DOHH2 (cell line): ENCODE measurements at regions not wholly inside any gene's neighbourhood (a gene's known extent, or its start where the extent isn't known, plus 50 kb on each side); places are given as distances from the start of the nearest gene placed in this dataset.
A peak's percentile ranks its signal among the peaks of the same experiment; 100 is the strongest.

Experiments used
- H3F3A ChIP-seq: fragments of 200-600 bp; sonication (generic), shearing (Covaris generic); 2 replicates; pipeline ENCODE4 v1.6.0; 2016; ENCODE audit warnings: antibody characterized with exemption, mild to moderate bottlenecking; ENCODE audit not compliant: control insufficient read depth, insufficient read depth
- H3K27ac ChIP-seq: fragments of 200-600 bp; sonication (generic); 2 replicates; pipeline ENCODE4 v1.5.1; 2014; ENCODE audit warnings: low read depth, mild to moderate bottlenecking, low read length, moderate library complexity
- H3K27me3 ChIP-seq: fragments of 200-600 bp; sonication (generic); 2 replicates; pipeline ENCODE4 v1.6.1; 2014; ENCODE audit warnings: mild to moderate bottlenecking, low read length, mixed read lengths; ENCODE audit not compliant: control insufficient read depth
- H3K36me3 ChIP-seq: fragments of 200-600 bp; sonication (generic); 2 replicates; pipeline ENCODE4 v1.6.1; 2014; ENCODE audit warnings: mild to moderate bottlenecking, low read length, moderate library complexity, mixed read lengths; ENCODE audit not compliant: control insufficient read depth
- H3K4me1 ChIP-seq: fragments of 200-600 bp; sonication (generic); 2 replicates; pipeline ENCODE4 v1.6.1; 2014; ENCODE audit warnings: mild to moderate bottlenecking, low read length, mixed read lengths; ENCODE audit not compliant: control insufficient read depth
- H3K4me2 ChIP-seq: fragments of 200-600 bp; sonication (generic); 2 replicates; pipeline ENCODE4 v1.6.0; 2014; ENCODE audit warnings: mild to moderate bottlenecking, low read length, moderate library complexity
- H3K4me3 ChIP-seq: fragments of 200-600 bp; sonication (generic); 2 replicates; pipeline ENCODE4 v1.5.1; 2014; ENCODE audit warnings: mild to moderate bottlenecking, low read length, mixed read lengths
- H3K79me2 ChIP-seq: fragments of 200-600 bp; sonication (generic); 2 replicates; pipeline ENCODE4 v1.6.1; 2014; ENCODE audit warnings: mild to moderate bottlenecking, low read length, mixed read lengths; ENCODE audit not compliant: control insufficient read depth
- H3K9me2 ChIP-seq: fragments of 200-600 bp; sonication (generic); replicated peaks from 2 replicates; pipeline ENCODE4 v1.6.1; 2014; ENCODE audit warnings: mild to moderate bottlenecking, low read length, mixed read lengths; ENCODE audit not compliant: control insufficient read depth
- H3K9me3 ChIP-seq: fragments of 200-600 bp; sonication (generic); 2 replicates; pipeline ENCODE4 v1.6.1; 2014; ENCODE audit warnings: antibody characterized with exemption, low read length, mixed read lengths; ENCODE audit not compliant: control insufficient read depth, insufficient read depth
- H4K20me1 ChIP-seq: fragments of 200-600 bp; sonication (generic); 2 replicates; pipeline ENCODE4 v1.6.0; 2014; ENCODE audit warnings: low read depth, mild to moderate bottlenecking, antibody characterized with exemption, low read length, moderate library complexity; ENCODE audit not compliant: control insufficient read depth, insufficient read depth
- EZH2phosphoT487 ChIP-seq: fragments of 200-600 bp; sonication (generic); IDR thresholded peaks from 2 replicates; pipeline ENCODE4 v1.6.1; 2017; ENCODE audit warnings: borderline replicate concordance, mild to moderate bottlenecking, antibody characterized with exemption, low read length, moderate library complexity, mixed read lengths
- TF ChIP-seq, protein P1 (sequence below): fragments of 200-600 bp; sonication (generic); IDR thresholded peaks from one replicate; pipeline ENCODE4 v1.5.1; 2014; ENCODE audit warnings: antibody characterized with exemption, mild to moderate bottlenecking, low read depth, low read length; ENCODE audit not compliant: poor library complexity, severe bottlenecking

DNA sequence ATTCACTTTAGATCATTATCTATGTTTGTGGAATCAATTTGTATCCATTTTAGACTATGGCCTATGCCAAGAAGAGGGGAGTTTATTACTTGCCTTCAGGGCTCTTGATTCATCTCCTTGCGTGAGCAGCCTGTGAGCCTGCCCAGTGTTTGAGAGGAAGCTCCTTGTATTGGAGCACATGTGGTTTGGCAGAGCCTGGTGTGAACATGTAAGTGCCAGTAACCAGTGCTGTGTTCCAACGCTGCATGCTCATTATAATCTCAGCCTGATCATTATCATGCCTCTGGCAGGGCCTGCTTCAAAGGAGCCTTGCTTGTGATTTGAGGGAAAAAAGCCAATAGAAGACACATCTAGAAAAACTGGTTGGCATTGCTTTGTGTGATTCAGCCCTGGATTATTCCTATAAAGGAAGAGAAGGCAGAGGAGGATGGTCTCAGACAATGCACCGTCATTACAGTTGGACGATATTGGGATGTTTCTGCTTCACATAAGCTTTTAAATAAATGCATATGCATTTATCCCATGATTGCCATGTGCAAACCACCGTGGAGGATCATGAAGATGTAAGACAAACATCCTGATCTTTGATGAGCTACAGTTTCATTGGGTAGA, 203.4 kb upstream of the AHR start:
- H3K4me3 ChIP-seq, result no peak overlapping the region
- no peaks in the 10 kb centered on the region for H3K9me3 ChIP-seq
- H3K4me1 ChIP-seq, result peaks cover 12% of the 10 kb centered on the region
- no peaks in the 10 kb centered on the region for H3K36me3 ChIP-seq
- no peaks in the 10 kb centered on the region for H3K27me3 ChIP-seq
- no peaks in the 10 kb centered on the region for H3K79me2 ChIP-seq
- H4K20me1 ChIP-seq, result no peaks in the 10 kb centered on the region
- H3K27ac ChIP-seq, result no peak overlapping the region
- H3F3A ChIP-seq, result no peaks in the 10 kb centered on the region
- H3K4me2 ChIP-seq, result no peak overlapping the region
- H3K9me2 ChIP-seq, result no peaks in the 10 kb centered on the region
- TF ChIP-seq, protein P1, sequence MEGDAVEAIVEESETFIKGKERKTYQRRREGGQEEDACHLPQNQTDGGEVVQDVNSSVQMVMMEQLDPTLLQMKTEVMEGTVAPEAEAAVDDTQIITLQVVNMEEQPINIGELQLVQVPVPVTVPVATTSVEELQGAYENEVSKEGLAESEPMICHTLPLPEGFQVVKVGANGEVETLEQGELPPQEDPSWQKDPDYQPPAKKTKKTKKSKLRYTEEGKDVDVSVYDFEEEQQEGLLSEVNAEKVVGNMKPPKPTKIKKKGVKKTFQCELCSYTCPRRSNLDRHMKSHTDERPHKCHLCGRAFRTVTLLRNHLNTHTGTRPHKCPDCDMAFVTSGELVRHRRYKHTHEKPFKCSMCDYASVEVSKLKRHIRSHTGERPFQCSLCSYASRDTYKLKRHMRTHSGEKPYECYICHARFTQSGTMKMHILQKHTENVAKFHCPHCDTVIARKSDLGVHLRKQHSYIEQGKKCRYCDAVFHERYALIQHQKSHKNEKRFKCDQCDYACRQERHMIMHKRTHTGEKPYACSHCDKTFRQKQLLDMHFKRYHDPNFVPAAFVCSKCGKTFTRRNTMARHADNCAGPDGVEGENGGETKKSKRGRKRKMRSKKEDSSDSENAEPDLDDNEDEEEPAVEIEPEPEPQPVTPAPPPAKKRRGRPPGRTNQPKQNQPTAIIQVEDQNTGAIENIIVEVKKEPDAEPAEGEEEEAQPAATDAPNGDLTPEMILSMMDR, result no peak
- TF ChIP-seq EZH2phosphoT487, result no peak

DNA sequence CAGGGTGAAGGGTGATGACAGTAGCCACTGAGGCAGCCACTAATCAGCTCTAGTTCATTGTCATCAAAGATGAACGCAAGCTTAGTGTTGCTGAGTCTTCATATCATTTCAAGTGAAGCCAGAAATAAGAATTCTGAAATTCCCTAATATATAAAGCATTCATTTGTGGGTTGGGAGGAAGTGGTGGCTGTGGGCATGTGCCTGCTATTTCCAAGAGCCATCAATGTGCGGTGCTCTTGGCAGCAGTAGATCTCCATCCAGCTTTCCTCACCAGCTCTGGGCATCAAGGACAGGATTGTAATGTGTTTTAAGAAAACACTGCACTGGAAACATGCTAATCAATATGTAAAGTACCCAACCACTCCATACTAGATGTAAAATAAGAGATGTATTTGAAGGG, 202.5 kb upstream of the AHR start:
- no peak for TF ChIP-seq EZH2phosphoT487
- TF ChIP-seq, protein P1, result no peak
- H3K27me3 ChIP-seq, result no peaks in the 10 kb centered on the region
- no peaks in the 10 kb centered on the region for H3F3A ChIP-seq
- no peak overlapping the region for H3K27ac ChIP-seq
- no peaks in the 10 kb centered on the region for H3K36me3 ChIP-seq
- H3K4me1 ChIP-seq, result peaks cover 12% of the 10 kb centered on the region
- no peaks in the 10 kb centered on the region for H3K9me2 ChIP-seq
- H3K9me3 ChIP-seq, result no peaks in the 10 kb centered on the region
- no peak overlapping the region for H3K4me3 ChIP-seq
- no peaks in the 10 kb centered on the region for H3K79me2 ChIP-seq
- H3K4me2 ChIP-seq, result no peak overlapping the region
- no peaks in the 10 kb centered on the region for H4K20me1 ChIP-seq

DNA sequence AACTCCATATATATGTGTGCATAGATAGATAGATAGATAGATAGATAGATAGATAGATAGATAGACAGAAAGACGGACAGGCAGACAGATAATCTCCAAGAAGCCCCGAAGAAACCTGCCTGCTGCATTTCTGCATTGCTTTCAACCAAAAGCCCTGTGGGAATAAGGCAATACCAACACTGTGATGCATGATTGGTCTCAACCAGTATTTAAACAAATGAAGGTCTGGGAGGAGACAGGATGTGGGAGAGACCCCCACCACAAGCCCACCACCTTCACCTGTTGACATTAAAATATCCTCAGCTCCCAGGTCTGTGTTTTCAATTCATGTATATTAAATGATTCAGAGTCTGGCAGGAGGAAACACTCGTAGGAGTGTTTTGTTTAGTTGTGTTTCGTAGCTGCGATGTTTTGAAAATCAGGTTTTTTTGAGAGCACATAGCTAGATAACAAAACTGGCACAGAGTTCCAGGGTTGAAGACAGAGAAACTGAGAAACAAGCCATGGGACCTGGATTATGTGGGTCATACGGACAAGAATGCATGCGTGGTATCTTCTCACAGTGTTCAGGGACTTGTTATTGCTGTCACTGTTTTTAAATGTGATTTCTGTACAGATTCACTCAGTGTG, 200.7 kb upstream of the AHR start:
- Histone ChIP-seq H3K4me2 (peak overlapping the region; percentile 32), H3F3A (no peaks in the 10 kb centered on the region), H3K9me2 (no peaks in the 10 kb centered on the region), H3K4me3 (peak overlapping the region; percentile 6; the same call in 1 of the 2 replicates), H3K27ac (no peak overlapping the region), H3K27me3 (no peaks in the 10 kb centered on the region), H3K79me2 (no peaks in the 10 kb centered on the region), H3K4me1 (peaks cover 12% of the 10 kb centered on the region), H4K20me1 (no peaks in the 10 kb centered on the region), H3K9me3 (peaks cover 4% of the 10 kb centered on the region; the same call in 1 of the 2 replicates), H3K36me3 (no peaks in the 10 kb centered on the region)
- no peak for TF ChIP-seq EZH2phosphoT487
- TF ChIP-seq, protein P1, result no peak
